SK-N-SH (cell line): ENCODE measurements at regions not wholly inside any gene's neighbourhood (a gene's known extent, or its start where the extent isn't known, plus 50 kb on each side); places are given as distances from the start of the nearest gene placed in this dataset.

Experiments used
- CTCF ChIA-PET: fragments of 300-600, 350-600 bp; formaldehyde crosslinking; extraction: SDS; loops from one replicate; lab custom pipeline; 2021; lab: Yijun Ruan, JAX
- POLR2A ChIA-PET: fragments of 350-600 bp; sonication (Branson Sonifier 250); formaldehyde crosslinking; extraction: SDS; loops from one replicate; lab custom pipeline; 2020; ENCODE audit warnings: antibody characterized with exemption, inconsistent platforms; lab: Yijun Ruan, JAX
- DNase-seq: peaks from one replicate; pipeline ENCODE4 v3.0.0; 2012
- H2AFZ ChIP-seq: fragments of 200-600 bp; sonication (generic); 2 replicates; pipeline ENCODE4 v1.8.1; 2016; ENCODE audit warnings: antibody characterized with exemption, mild to moderate bottlenecking, low read depth
- H3F3A ChIP-seq: fragments of 200-600 bp; sonication (generic); replicated peaks from 2 replicates; pipeline ENCODE3; 2016; ENCODE audit warnings: antibody characterized with exemption, mild to moderate bottlenecking; ENCODE audit not compliant: insufficient read depth
- H3K27ac ChIP-seq, 2 experiments: fragments of 200-500 bp in 1 of 2; fragments of 200-600 bp in 1 of 2; sonication (Bioruptor generic) in 1 of 2; sonication (generic), shearing (Covaris generic) in 1 of 2; 2 replicates each; pipeline versions ENCODE4 v1.5.1 to v1.6.1; 2014 to 2016; ENCODE audit warnings: low read depth in 2 of 2, inconsistent platforms in 1 of 2, low read length in 1 of 2, mild to moderate bottlenecking in 1 of 2, mixed read lengths in 1 of 2
- H3K27me3 ChIP-seq: fragments of 200-600 bp; sonication (generic), shearing (Covaris generic); 2 replicates; pipeline ENCODE4 v1.6.1; 2016; ENCODE audit warnings: mixed run types; ENCODE audit not compliant: insufficient read depth
- H3K36me3 ChIP-seq, 2 experiments: fragments of 200-500 bp in 1 of 2; fragments of 200-600 bp in 1 of 2; sonication (Bioruptor generic) in 1 of 2; sonication (generic) in 1 of 2; replicated peaks in 1 of 2; 2 replicates each; pipeline versions ENCODE3 to v1.5.1; 2014 to 2016; ENCODE audit warnings: low read length in 1 of 2, mild to moderate bottlenecking in 1 of 2; ENCODE audit not compliant: insufficient read depth in 2 of 2, control insufficient read depth in 1 of 2
- H3K4me1 ChIP-seq, 2 experiments: fragments of 200-500 bp in 1 of 2; fragments of 200-600 bp in 1 of 2; sonication (Bioruptor generic) in 1 of 2; sonication (generic), shearing (Covaris generic) in 1 of 2; 2 replicates each; pipeline versions ENCODE4 v1.5.1 to v1.6.1; 2014 to 2016; ENCODE audit warnings: low read depth in 1 of 2, low read length in 1 of 2, mixed run types in 1 of 2; ENCODE audit not compliant: insufficient read depth in 2 of 2, control insufficient read depth in 1 of 2
- H3K4me2 ChIP-seq: fragments of 200-600 bp; sonication (generic), shearing (Covaris generic); 2 replicates; pipeline ENCODE4 v1.6.1; 2017; ENCODE audit warnings: mixed run types
- H3K4me3 ChIP-seq, 2 experiments: fragments of 200-500 bp in 1 of 2; fragments of 200-600 bp in 1 of 2; sonication (Bioruptor generic) in 1 of 2; sonication (generic), shearing (Covaris generic) in 1 of 2; 2 replicates each; pipeline versions ENCODE4 v1.5.1 to v1.8.1; 2014 to 2016; ENCODE audit warnings: low read depth in 2 of 2, inconsistent platforms in 1 of 2, low read length in 1 of 2, mild to moderate bottlenecking in 1 of 2, mixed read lengths in 1 of 2, moderate library complexity in 1 of 2
- H3K79me2 ChIP-seq: fragments of 200-600 bp; sonication (generic); 2 replicates; pipeline ENCODE4 v1.8.1; 2017; ENCODE audit warnings: mild to moderate bottlenecking; ENCODE audit not compliant: insufficient read depth
- H3K9ac ChIP-seq: fragments of 200-600 bp; sonication (generic); 2 replicates; pipeline ENCODE4 v1.6.1; 2017; ENCODE audit warnings: mixed run types
- H3K9me2 ChIP-seq: fragments of 200-600 bp; sonication (generic); 2 replicates; pipeline ENCODE4 v1.6.1; 2017; ENCODE audit warnings: mixed run types
- H3K9me3 ChIP-seq: fragments of 200-600 bp; sonication (generic); 2 replicates; pipeline ENCODE4 v1.6.1; 2017; ENCODE audit warnings: mixed run types, mild to moderate bottlenecking, moderate library complexity
- H4K20me1 ChIP-seq: fragments of 200-600 bp; sonication (generic); 2 replicates; pipeline ENCODE4 v1.6.1; 2017; ENCODE audit warnings: mild to moderate bottlenecking, mixed run types; ENCODE audit not compliant: insufficient read depth
- CHD2 ChIP-seq: fragments of 150-350 bp; IDR thresholded peaks from 2 replicates; pipeline ENCODE4 v1.6.1; 2018; ENCODE audit warnings: low read length; ENCODE audit not compliant: partially characterized antibody
- EP300 ChIP-seq, 2 experiments: IDR thresholded peaks; 2 replicates each; pipeline versions ENCODE4 v1.4.0 to v1.6.1; 2012; ENCODE audit warnings: borderline replicate concordance in 1 of 2, low read depth in 1 of 2, low read length in 1 of 2
- FOXJ3 ChIP-seq: sonication (generic); formaldehyde crosslinking; IDR thresholded peaks from 2 replicates; pipeline ENCODE4 v1.5.1; 2020; ENCODE audit warnings: mild to moderate bottlenecking, missing genetic modification reagents
- FOXM1 ChIP-seq: IDR thresholded peaks from 2 replicates; pipeline ENCODE4 v1.4.0; 2012; ENCODE audit warnings: low read depth, mild to moderate bottlenecking
- GATA2 ChIP-seq: sonication (generic); formaldehyde crosslinking; IDR thresholded peaks from 2 replicates; pipeline ENCODE4 v1.5.0; 2020; ENCODE audit warnings: mild to moderate bottlenecking, missing genetic modification reagents
- JUND ChIP-seq: IDR thresholded peaks from 2 replicates; pipeline ENCODE4 v1.4.0; 2012
- MXI1 ChIP-seq: IDR thresholded peaks from 2 replicates; pipeline ENCODE4 v1.6.1; 2012; ENCODE audit warnings: mild to moderate bottlenecking, low read depth, low read length, improper control_type of control experiment
- NFIC ChIP-seq: IDR thresholded peaks from 2 replicates; pipeline ENCODE4 v1.4.0; 2012; ENCODE audit warnings: borderline replicate concordance
- NRF1 ChIP-seq: IDR thresholded peaks from 2 replicates; pipeline ENCODE4 v1.6.1; 2012; ENCODE audit warnings: low read depth, mild to moderate bottlenecking, low read length
- RFX5 ChIP-seq: IDR thresholded peaks from 2 replicates; pipeline ENCODE4 v1.6.1; 2012; ENCODE audit warnings: mild to moderate bottlenecking, improper control_type of control experiment, low read length
- SMC3 ChIP-seq: IDR thresholded peaks from 2 replicates; pipeline ENCODE4 v1.6.1; 2012; ENCODE audit warnings: low read depth, low read length, improper control_type of control experiment
- TCF12 ChIP-seq: IDR thresholded peaks from 2 replicates; pipeline ENCODE4 v1.4.0; 2012
- TEAD4 ChIP-seq: IDR thresholded peaks from 2 replicates; pipeline ENCODE4 v1.4.0; 2012; ENCODE audit warnings: mild to moderate bottlenecking, borderline replicate concordance; ENCODE audit not compliant: insufficient read depth
- WGBS: methylation state at CpG from one replicate; pipeline ENCODE4 v1.1.6; 2017; ENCODE audit warnings: low lambda C conversion rate; 5-methylcytosine and 5-hydroxymethylcytosine counted together
- TF ChIP-seq, protein P1 (sequence below): IDR thresholded peaks from 2 replicates; pipeline ENCODE4 v1.4.0; 2012; ENCODE audit warnings: low read depth
- TF ChIP-seq, protein P2 (sequence below): fragments of 150-350 bp; IDR thresholded peaks from 2 replicates; pipeline ENCODE4 v1.6.1; 2017; ENCODE audit warnings: antibody characterized with exemption, low read length, low read depth, borderline replicate concordance
- TF ChIP-seq, protein P3 (sequence below): fragments of 200-600 bp; sonication (generic); IDR thresholded peaks from 2 replicates; pipeline ENCODE4 v1.6.1; 2017; ENCODE audit warnings: antibody characterized with exemption, mild to moderate bottlenecking, moderate library complexity
- TF ChIP-seq, protein P4 (sequence below): IDR thresholded peaks from 2 replicates; pipeline ENCODE4 v1.4.0; 2012; ENCODE audit warnings: low read depth, borderline replicate concordance

DNA sequence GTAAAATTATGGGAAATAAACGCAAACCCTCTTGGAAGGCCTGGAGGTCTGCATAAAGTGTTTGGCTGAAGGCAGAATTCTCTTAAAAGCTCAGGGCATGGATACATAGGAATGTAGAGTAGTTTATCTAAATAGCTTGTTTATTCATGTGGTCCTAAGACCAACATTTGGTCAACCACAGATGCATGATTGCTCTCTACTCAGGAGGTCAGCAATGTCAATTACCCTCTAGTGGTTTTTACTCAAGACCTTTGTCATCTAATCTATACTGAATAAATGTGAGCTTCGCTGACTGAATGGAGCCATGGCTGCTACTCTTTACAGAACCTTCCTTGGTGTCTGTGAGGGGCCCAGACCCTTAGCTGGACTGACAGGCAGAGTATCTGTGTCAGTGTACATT is 139.8 kb downstream of the ATL2 start:
- Histone ChIP-seq H3K27me3 (no peaks in the 10 kb centered on the region; the same call in 1 of the 2 replicates), H3K79me2 (no peaks in the 10 kb centered on the region; the same call in 1 of the 2 replicates), H3K4me3 (no peak overlapping the region), H3K9me2 (no peaks in the 10 kb centered on the region), H3K4me1 (no peaks in the 10 kb centered on the region; a peak in 1 of 4 replicates), H3K4me2 (no peak overlapping the region), H3K36me3 (no peaks in the 10 kb centered on the region), H3K27ac (no peak overlapping the region), H3K9me3 (no peaks in the 10 kb centered on the region), H4K20me1 (no peaks in the 10 kb centered on the region), H2AFZ (no peak overlapping the region), H3K9ac (no peak overlapping the region), H3F3A (no peaks in the 10 kb centered on the region)
- TF ChIP-seq JUND (no peak), TCF12 (no peak), GATA2 (CRISPR knock-in tag) (no peak), NRF1 (no peak), EP300 (IDR thresholded peaks at IDR 0.05; ENCODE audit: borderline replicate concordance in 1 of 2, low read depth in 1 of 2, low read length in 1 of 2) (no peak), CHD2 (no peak), RFX5 (no peak), TEAD4 (no peak), NFIC (no peak), FOXJ3 (CRISPR knock-in tag) (no peak), MXI1 (no peak), FOXM1 (no peak), SMC3 (no peak)
- TF ChIP-seq, protein P1, sequence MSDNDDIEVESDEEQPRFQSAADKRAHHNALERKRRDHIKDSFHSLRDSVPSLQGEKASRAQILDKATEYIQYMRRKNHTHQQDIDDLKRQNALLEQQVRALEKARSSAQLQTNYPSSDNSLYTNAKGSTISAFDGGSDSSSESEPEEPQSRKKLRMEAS: no peak
- TF ChIP-seq, protein P2, sequence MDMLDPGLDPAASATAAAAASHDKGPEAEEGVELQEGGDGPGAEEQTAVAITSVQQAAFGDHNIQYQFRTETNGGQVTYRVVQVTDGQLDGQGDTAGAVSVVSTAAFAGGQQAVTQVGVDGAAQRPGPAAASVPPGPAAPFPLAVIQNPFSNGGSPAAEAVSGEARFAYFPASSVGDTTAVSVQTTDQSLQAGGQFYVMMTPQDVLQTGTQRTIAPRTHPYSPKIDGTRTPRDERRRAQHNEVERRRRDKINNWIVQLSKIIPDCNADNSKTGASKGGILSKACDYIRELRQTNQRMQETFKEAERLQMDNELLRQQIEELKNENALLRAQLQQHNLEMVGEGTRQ: no peak
- TF ChIP-seq, protein P3, sequence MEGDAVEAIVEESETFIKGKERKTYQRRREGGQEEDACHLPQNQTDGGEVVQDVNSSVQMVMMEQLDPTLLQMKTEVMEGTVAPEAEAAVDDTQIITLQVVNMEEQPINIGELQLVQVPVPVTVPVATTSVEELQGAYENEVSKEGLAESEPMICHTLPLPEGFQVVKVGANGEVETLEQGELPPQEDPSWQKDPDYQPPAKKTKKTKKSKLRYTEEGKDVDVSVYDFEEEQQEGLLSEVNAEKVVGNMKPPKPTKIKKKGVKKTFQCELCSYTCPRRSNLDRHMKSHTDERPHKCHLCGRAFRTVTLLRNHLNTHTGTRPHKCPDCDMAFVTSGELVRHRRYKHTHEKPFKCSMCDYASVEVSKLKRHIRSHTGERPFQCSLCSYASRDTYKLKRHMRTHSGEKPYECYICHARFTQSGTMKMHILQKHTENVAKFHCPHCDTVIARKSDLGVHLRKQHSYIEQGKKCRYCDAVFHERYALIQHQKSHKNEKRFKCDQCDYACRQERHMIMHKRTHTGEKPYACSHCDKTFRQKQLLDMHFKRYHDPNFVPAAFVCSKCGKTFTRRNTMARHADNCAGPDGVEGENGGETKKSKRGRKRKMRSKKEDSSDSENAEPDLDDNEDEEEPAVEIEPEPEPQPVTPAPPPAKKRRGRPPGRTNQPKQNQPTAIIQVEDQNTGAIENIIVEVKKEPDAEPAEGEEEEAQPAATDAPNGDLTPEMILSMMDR: no peak
- TF ChIP-seq, protein P4, sequence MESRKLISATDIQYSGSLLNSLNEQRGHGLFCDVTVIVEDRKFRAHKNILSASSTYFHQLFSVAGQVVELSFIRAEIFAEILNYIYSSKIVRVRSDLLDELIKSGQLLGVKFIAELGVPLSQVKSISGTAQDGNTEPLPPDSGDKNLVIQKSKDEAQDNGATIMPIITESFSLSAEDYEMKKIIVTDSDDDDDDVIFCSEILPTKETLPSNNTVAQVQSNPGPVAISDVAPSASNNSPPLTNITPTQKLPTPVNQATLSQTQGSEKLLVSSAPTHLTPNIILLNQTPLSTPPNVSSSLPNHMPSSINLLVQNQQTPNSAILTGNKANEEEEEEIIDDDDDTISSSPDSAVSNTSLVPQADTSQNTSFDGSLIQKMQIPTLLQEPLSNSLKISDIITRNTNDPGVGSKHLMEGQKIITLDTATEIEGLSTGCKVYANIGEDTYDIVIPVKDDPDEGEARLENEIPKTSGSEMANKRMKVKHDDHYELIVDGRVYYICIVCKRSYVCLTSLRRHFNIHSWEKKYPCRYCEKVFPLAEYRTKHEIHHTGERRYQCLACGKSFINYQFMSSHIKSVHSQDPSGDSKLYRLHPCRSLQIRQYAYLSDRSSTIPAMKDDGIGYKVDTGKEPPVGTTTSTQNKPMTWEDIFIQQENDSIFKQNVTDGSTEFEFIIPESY: no peak
- DNase-seq: no peak
- ChIA-PET CTCF (no interaction called here), POLR2A (no interaction called here)
- WGBS: 71% methylated on average over 2 of the region's 2 CpGs
